ENCODE measurements at regions not wholly inside any gene's neighbourhood (a gene's known extent, or its start where the extent isn't known, plus 50 kb on each side); places are given as distances from the start of the nearest gene placed in this dataset.

GRCh38 chrX:35696760-35697234 is 101.3 kb upstream of the MAGEB16 start:
- TF ChIP-seq CTCF (tag by site-specific recombination; IDR thresholded peaks at IDR 0.05) = no peak
- no peak for TF ChIP-seq TCF7L2 (IDR thresholded peaks at IDR 0.05; ENCODE audit: borderline replicate concordance, low read depth, low read length)
- no peak for TF ChIP-seq ZNF335 (tag by site-specific recombination; conservative IDR thresholded peaks at IDR 0.05)
- TF ChIP-seq ZBTB26 (tag by site-specific recombination; optimal IDR thresholded peaks at IDR 0.05) = no peak
- TF ChIP-seq PRDM4 (tag by site-specific recombination; IDR thresholded peaks at IDR 0.05) = no peak
- TF ChIP-seq ZBTB6 (tag by site-specific recombination; IDR thresholded peaks at IDR 0.05) = no peak
- TF ChIP-seq ZNF544 (tag by site-specific recombination; IDR thresholded peaks at IDR 0.05) = no peak
- TF ChIP-seq ZNF16 (tag by site-specific recombination; IDR thresholded peaks at IDR 0.05; ENCODE audit: low read depth) = no peak
- TF ChIP-seq ZNF274 (IDR thresholded peaks at IDR 0.05; ENCODE audit: low read length) = no peak
- TF ChIP-seq ZNF274 (tag by site-specific recombination; IDR thresholded peaks at IDR 0.05; ENCODE audit: borderline replicate concordance) = no peak
- TF ChIP-seq ZNF266 (tag by site-specific recombination; IDR thresholded peaks at IDR 0.05; ENCODE audit: low read depth) = no peak
- no peak for TF ChIP-seq ZSCAN18 (tag by site-specific recombination; IDR thresholded peaks at IDR 0.05)

Measured in HEK293 (cell line).